ENCODE measurements at regions not wholly inside any gene's neighbourhood (a gene's known extent, or its start where the extent isn't known, plus 50 kb on each side); places are given as distances from the start of the nearest gene placed in this dataset.

GRCh38 chr6:134472046-134472445 lies 154.1 kb upstream of the SGK1 start:
- Histone ChIP-seq H3K79me2 (ENCODE audit: control insufficient read depth, insufficient read depth, low read length) (no peaks in the 10 kb centered on the region), H2AFZ (ENCODE audit: low read length) (no peak overlapping the region), H3K4me3 (replicated peaks in 1 of 4; ENCODE audit: control extremely low read depth in 1 of 4, insufficient read depth in 1 of 4, low read depth in 3 of 4, low read length in 4 of 4) (no peak overlapping the region), H3K4me2 (ENCODE audit: extremely low read depth, insufficient read depth, low read length) (no peak overlapping the region), H3K27me3 (ENCODE audit: control insufficient read depth, insufficient read depth, low read length) (no peaks in the 10 kb centered on the region), H3K4me1 (ENCODE audit: control insufficient read depth, extremely low read depth, insufficient read depth, low read length) (no peaks in the 10 kb centered on the region), H4K20me1 (ENCODE audit: control insufficient read depth, extremely low read depth, insufficient read depth, low read length) (no peaks in the 10 kb centered on the region), H3K9me3 (ENCODE audit: control insufficient read depth, insufficient read depth, low read depth, low read length) (no peaks in the 10 kb centered on the region), H3K36me3 (ENCODE audit: control insufficient read depth, insufficient read depth, low read length) (no peaks in the 10 kb centered on the region), H3K27ac (ENCODE audit: insufficient read depth, low read length) (no peak overlapping the region), H3K9ac (ENCODE audit: insufficient read depth, low read length) (no peak overlapping the region)
- no peak for DNase-seq (ENCODE audit: low read depth in 2 of 2)
- TF ChIP-seq EZH2 (IDR thresholded peaks at IDR 0.05; ENCODE audit: low read length, missing control alignments) (no peak), CTCF (conservative IDR thresholded peaks at IDR 0.05 in 1 of 2, IDR thresholded peaks at IDR 0.05 in 1 of 2; ENCODE audit: low read depth in 1 of 2, low read length in 2 of 2) (no peak)

GRCh38 chr6:134470457-134470975 lies 152.6 kb upstream of the SGK1 start:
- Histone ChIP-seq H3K9me3 (ENCODE audit: control insufficient read depth, insufficient read depth, low read depth, low read length) (no peaks in the 10 kb centered on the region), H3K9ac (ENCODE audit: insufficient read depth, low read length) (no peak overlapping the region), H3K36me3 (ENCODE audit: control insufficient read depth, insufficient read depth, low read length) (no peaks in the 10 kb centered on the region), H3K27me3 (ENCODE audit: control insufficient read depth, insufficient read depth, low read length) (no peaks in the 10 kb centered on the region), H3K4me3 (replicated peaks in 1 of 4; ENCODE audit: control extremely low read depth in 1 of 4, insufficient read depth in 1 of 4, low read depth in 3 of 4, low read length in 4 of 4) (no peak overlapping the region), H3K4me1 (ENCODE audit: control insufficient read depth, extremely low read depth, insufficient read depth, low read length) (no peaks in the 10 kb centered on the region), H3K4me2 (ENCODE audit: extremely low read depth, insufficient read depth, low read length) (no peak overlapping the region), H3K27ac (ENCODE audit: insufficient read depth, low read length) (no peak overlapping the region), H2AFZ (ENCODE audit: low read length) (no peak overlapping the region), H3K79me2 (ENCODE audit: control insufficient read depth, insufficient read depth, low read length) (no peaks in the 10 kb centered on the region), H4K20me1 (ENCODE audit: control insufficient read depth, extremely low read depth, insufficient read depth, low read length) (no peaks in the 10 kb centered on the region)
- DNase-seq (ENCODE audit: low read depth in 2 of 2) = no peak
- TF ChIP-seq CTCF (conservative IDR thresholded peaks at IDR 0.05 in 1 of 2, IDR thresholded peaks at IDR 0.05 in 1 of 2; ENCODE audit: low read depth in 1 of 2, low read length in 2 of 2) = no peak
- TF ChIP-seq EZH2 (IDR thresholded peaks at IDR 0.05; ENCODE audit: low read length, missing control alignments) = no peak

GRCh38 chr6:134469702-134470456 lies 152.0 kb upstream of the SGK1 start:
- Histone ChIP-seq H2AFZ (ENCODE audit: low read length) (no peak overlapping the region), H3K79me2 (ENCODE audit: control insufficient read depth, insufficient read depth, low read length) (no peaks in the 10 kb centered on the region), H3K27ac (ENCODE audit: insufficient read depth, low read length) (no peak overlapping the region), H3K4me1 (ENCODE audit: control insufficient read depth, extremely low read depth, insufficient read depth, low read length) (no peaks in the 10 kb centered on the region), H4K20me1 (ENCODE audit: control insufficient read depth, extremely low read depth, insufficient read depth, low read length) (no peaks in the 10 kb centered on the region), H3K27me3 (ENCODE audit: control insufficient read depth, insufficient read depth, low read length) (no peaks in the 10 kb centered on the region), H3K9ac (ENCODE audit: insufficient read depth, low read length) (no peak overlapping the region), H3K36me3 (ENCODE audit: control insufficient read depth, insufficient read depth, low read length) (no peaks in the 10 kb centered on the region), H3K4me2 (ENCODE audit: extremely low read depth, insufficient read depth, low read length) (no peak overlapping the region), H3K4me3 (replicated peaks in 1 of 4; ENCODE audit: control extremely low read depth in 1 of 4, insufficient read depth in 1 of 4, low read depth in 3 of 4, low read length in 4 of 4) (no peak overlapping the region), H3K9me3 (ENCODE audit: control insufficient read depth, insufficient read depth, low read depth, low read length) (no peaks in the 10 kb centered on the region)
- no peak for DNase-seq (ENCODE audit: low read depth in 2 of 2)
- TF ChIP-seq EZH2 (IDR thresholded peaks at IDR 0.05; ENCODE audit: low read length, missing control alignments) (no peak), CTCF (conservative IDR thresholded peaks at IDR 0.05 in 1 of 2, IDR thresholded peaks at IDR 0.05 in 1 of 2; ENCODE audit: low read depth in 1 of 2, low read length in 2 of 2) (no peak)
